GM18517 (cell line): ENCODE measurements at regions not wholly inside any gene's neighbourhood (a gene's known extent, or its start where the extent isn't known, plus 50 kb on each side); places are given as distances from the start of the nearest gene placed in this dataset.

Experiments
- ATAC-seq: cut with Tn5 transposase; IDR thresholded peaks from one replicate; pipeline ENCODE4 v1.9.1; 2021; ENCODE audit warnings: mild to moderate bottlenecking, moderate library complexity; ENCODE audit not compliant: unreplicated experiment

- ATAC-seq: no peak
Measured at GRCh38 chrX:124984140-124984813, 335.4 kb upstream of the TEX13C start.

- no peak for ATAC-seq
Measured at GRCh38 chrX:124986284-124986683, 333.4 kb upstream of the TEX13C start.

GRCh38 chrX:124993735-124994134 lies 325.9 kb upstream of the TEX13C start:
- no peak for ATAC-seq

GRCh38 chrX:124994404-124994803 lies 325.3 kb upstream of the TEX13C start:
- ATAC-seq: no peak

- ATAC-seq: no peak
Measured at GRCh38 chrX:125003746-125004446, 315.8 kb upstream of the TEX13C start.

- ATAC-seq: no peak
Measured at GRCh38 chrX:125004799-125005198, 314.9 kb upstream of the TEX13C start.

- ATAC-seq: no peak
Measured at GRCh38 chrX:125005863-125006262, 313.8 kb upstream of the TEX13C start.

- no peak for ATAC-seq
Measured at GRCh38 chrX:125006704-125007103, 313.0 kb upstream of the TEX13C start.

GRCh38 chrX:125012585-125012984 lies 307.1 kb upstream of the TEX13C start:
- no peak for ATAC-seq

GRCh38 chrX:125029131-125029530 lies 290.5 kb upstream of the TEX13C start:
- ATAC-seq: no peak
